GM19023 (cell line): ENCODE measurements at regions not wholly inside any gene's neighbourhood (a gene's known extent, or its start where the extent isn't known, plus 50 kb on each side); places are given as distances from the start of the nearest gene placed in this dataset.

Experiments
- ATAC-seq: cut with Tn5 transposase; IDR thresholded peaks from one replicate; pipeline ENCODE4 v1.9.1; 2021; ENCODE audit warnings: mild to moderate bottlenecking, moderate library complexity; ENCODE audit not compliant: unreplicated experiment

DNA sequence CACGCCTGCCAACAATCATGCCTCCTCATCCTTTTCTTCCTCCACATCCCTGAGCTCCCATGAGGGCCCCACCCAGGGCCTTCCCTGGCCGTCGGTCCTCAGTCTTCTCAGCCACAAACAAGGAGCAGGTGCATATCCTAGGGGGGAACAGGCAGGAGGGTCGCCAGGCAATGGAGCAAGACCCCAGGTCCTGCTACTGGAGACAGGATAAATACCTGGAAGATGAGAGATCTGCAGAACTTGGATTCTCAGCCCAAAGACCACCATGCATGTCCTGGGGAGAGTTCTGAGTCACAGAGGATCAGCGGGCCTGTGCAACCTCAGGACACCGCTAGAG is 344.7 kb upstream of the TSHZ3 start:
- no peak for ATAC-seq

DNA sequence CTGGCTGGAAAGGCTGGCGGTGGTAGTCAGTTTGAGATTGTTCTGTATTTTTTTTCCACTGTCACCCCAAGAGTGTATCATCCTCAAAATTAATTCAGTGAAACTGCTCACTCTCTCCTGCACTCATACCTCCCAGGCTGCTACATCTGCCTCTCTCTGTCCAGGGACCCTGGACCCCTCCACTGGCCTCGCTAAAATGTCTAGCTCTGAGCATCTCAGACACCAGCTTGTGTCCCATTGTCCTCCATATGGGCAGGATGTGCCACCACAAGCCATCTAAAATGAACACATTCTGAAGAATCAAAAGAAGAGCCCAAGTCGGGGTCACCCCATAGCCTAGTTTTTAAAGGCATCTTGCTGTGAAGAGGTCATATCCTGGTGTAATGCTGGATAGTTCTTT is 345.5 kb upstream of the TSHZ3 start:
- no peak for ATAC-seq

- ATAC-seq, result no peak
Observed at GRCh38 chr19:31699421-31699820, 350.2 kb upstream of the TSHZ3 start.

- ATAC-seq, result no peak
Observed at GRCh38 chr19:31701146-31701545, 351.9 kb upstream of the TSHZ3 start.

DNA sequence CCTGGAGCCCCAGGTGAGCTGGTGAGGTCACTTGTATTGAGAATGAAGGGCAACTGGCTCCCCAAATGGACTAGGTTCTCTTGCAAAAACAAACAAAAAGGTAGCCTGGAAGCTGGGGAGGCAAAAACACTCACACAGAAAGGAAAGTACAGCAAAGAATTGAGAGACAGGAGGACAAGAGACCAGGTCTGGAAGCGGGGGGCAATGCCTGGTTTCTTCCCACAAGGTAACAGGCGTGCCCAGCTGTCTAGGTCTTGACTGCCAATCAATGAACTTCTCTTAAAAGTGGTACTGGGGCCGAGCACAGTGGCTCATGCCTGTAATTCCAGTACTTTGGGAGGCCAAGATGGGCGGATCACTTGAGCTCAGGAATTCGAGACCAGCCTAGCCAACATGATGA is 356.4 kb upstream of the TSHZ3 start:
- no peak for ATAC-seq

DNA sequence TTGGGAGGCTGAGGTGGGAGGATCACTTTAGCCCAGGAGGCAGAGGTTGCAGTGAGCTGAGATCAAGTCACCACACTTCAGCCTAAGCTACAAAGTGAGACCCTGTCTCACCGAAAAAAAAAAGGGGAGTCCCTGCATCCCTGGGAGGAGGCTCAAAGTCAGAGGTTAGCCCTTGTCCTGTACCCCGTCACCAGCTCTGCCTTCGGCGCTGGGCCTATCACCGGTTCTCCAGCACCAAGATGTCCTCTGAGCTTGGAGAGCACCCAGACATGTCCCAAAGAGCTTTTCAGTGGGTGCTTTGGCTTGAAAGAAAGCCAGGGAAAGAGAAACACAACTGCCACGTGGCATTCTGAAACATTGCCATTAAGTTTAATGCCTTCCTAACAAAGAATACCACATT is 356.9 kb upstream of the TSHZ3 start:
- no peak for ATAC-seq

DNA sequence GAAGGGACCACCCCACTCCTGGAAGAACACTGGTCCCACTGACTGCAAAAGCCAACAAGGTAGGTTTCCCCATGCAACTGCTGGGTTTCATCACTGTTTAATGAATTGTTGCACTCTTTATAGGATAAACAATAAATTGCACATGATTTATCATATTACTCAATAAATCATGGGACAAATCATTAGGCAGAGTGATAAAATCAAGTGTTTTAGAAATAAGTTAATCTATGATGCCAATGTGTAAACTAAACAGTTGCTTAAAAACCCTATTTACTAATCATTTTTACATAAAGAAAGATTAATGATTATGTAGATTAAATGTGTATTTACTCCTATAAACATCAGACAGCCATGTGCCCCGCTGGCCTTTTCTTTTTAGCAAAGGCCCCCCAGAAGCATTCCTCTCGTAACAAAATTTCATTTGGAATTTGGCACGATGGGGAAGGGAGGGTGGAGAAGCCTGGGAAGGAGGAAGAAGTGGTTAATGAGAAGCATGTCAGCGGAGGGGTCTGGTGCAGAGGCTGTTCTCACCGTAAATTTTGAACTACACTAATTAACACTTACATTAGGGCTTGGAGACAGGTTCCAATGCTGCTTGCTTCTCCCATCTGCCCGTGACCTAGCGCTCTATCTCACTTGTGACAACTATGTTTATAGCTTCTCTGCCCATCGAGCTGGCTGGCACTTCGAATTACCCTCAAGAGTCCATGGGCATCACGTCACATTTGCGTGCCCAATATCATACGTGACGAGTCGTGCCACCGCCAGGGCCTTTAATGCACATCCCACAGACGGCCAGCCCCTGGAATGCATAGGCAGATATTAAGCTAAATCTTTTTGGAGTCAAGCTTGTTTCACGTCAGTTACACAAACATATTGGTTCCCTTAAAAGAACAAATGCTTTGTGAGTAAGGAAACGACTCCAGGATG is 357.7 kb upstream of the TSHZ3 start:
- no peak for ATAC-seq

DNA sequence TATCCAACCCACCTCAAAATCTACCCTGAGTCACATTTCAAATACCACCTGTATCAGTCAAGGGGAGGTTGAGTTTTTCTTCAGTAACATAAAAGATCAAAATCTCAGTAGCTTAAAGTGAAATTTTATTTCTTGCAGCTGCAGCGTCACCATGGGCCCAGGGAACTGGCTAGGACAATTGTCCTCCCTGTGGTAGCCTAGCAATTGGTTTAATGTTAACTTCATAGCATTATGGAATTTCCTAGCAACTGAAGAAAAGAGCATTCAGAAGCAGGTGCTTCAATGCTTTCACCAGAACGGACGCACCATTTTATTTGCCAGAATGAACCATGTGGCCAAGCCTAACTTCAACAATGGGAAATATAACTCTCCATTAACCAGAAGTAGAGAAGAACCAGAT is 359.3 kb upstream of the TSHZ3 start:
- ATAC-seq, result no peak

GRCh38 chr19:31709476-31709875 is 360.2 kb upstream of the TSHZ3 start:
- ATAC-seq, result no peak

GRCh38 chr19:31715249-31715945 is 366.2 kb upstream of the TSHZ3 start:
- ATAC-seq, result no peak

DNA sequence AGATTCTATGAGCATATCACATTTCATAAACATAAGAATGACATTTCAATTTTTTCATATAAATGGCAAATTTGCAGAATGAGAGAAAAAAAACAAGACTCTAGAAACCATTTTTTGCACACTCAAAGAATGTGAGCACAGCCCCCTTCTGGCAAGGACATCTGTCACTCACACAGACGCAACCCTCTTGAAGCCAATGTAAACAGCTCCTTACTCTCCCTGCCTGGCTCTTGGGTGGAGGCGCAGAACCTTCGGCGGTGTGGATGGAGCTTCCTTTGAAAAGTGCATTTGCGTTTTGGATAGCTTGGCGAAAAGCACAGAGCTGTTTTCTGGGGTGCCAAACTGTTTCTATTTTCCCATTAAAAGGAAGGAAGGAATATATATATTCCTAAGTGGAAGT is 367.6 kb upstream of the TSHZ3 start:
- no peak for ATAC-seq

DNA sequence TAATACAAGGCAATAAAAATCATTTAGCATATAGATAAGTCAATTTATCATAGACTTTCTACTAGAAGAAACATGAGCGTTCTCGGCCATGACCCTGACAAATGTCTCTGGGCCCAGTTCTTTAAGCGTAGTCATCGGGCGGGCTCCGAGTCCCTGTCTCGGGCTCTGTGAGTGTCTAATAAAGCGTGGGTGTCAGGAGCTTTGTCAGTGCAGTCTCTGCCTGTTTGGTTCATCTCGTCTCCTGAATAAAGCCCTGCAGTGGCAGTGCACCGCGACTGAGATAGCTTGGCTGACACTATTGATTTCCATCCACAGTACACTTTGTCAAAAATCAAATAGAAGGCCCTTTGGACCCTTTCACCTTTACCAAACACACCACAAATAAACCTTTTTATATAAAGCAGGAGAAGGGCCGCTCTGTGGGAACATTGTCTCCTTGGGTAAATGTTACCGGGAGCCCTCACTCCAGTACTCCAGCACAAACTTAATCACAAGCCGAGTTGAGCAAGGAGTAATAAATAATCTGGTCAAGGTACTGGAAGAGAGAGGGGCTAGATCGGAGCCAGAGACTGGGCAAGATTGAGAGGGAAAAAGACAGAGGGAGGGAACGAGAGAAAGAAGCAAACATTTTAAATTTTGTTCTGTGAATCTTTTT is 368.2 kb upstream of the TSHZ3 start:
- no peak for ATAC-seq

DNA sequence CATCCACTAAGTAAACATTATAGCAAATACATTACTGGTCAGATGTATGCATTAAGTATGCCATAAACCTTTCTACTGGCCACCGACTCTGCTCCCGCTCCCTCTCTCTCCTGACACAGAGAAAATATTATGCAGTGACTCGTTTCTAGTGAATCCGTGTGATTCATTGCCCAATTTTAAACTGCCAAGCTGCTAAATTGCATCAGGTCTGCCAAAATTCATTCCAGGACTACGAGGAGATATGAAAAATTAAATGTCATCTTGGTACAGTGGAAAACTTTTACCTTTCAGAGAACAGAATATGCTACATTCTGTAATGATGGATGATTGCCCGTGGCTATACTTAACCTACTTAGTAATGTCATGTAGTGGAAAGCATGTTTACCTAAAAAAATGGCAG is 368.8 kb upstream of the TSHZ3 start:
- no peak for ATAC-seq

DNA sequence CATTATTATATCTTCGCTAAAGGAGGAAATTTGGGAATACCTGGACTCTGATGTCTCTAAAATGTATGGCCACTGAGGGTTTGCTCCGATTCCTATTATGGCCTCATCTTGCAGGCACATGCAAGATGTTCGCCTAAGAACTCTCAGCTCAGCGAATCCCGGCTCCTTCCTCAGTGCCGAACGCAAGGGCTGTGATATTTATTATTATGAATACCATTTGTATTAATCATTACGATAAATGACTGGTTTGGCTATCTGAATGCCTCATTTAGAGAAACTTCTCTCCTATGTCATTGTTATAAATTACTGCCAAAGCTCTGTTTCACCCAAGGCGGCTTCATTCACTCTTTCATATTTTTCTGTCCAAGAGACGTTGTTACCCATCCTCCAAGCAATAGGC is 369.7 kb upstream of the TSHZ3 start:
- ATAC-seq, result no peak

DNA sequence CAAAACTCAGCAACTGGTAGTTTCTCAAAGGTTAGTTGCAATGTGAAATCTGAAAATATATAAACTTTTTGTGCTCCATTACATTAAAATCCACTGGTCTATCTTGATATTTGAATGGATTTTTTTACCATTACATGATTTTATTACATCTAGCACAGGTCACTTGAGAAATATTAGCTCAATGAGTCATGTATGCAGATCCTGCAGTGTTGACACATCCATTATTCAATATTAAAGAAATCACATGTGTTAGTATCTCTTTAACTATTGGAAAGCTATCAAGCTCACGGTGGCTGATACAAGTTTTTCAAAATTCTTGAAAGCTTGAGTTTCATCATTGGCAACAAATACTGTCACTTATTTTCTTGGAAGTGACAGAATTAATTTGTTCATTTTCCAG is 373.9 kb upstream of the TSHZ3 start:
- no peak for ATAC-seq

GRCh38 chr19:31725051-31725450 is 375.8 kb upstream of the TSHZ3 start:
- ATAC-seq, result no peak

DNA sequence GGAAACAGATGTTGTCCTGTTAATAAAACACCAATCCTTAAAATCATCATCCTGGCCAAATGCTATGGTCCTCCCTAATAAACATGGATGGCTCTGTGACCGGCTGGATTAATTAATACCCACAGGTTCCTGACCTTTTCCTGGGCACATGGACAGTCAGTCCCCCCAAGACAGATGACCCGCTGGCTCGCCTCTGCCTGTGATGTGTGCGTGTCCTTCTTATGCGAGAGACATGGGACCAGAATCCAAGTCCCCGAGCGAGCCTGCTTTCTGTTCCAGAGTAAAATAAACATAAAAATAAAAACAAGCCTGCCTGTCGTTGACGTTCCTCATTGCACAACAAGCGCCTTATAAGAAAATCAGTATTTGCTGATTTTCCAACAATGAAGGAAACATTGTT is 378.3 kb upstream of the TSHZ3 start:
- no peak for ATAC-seq

DNA sequence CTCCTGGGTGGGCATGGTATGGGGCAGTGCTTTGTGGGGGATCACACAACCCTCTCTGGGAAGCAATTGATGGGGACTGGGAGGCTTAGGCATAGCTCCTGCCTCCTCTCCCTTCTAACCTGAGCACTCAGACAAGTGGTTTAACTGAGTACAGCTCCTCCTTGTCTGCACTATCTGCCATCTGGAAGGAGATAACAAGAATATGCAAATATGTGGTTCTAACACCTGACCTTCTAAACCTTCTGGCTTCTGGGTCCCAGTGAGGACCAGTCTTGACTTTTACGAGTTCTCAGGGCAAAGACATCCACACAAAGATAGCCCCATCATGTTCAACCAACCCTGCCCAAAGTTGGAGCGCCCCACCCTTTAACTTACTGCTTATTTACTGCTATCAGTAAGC is 381.0 kb upstream of the TSHZ3 start:
- ATAC-seq, result no peak

GRCh38 chr19:31733591-31733990 is 384.4 kb upstream of the TSHZ3 start:
- ATAC-seq, result no peak

DNA sequence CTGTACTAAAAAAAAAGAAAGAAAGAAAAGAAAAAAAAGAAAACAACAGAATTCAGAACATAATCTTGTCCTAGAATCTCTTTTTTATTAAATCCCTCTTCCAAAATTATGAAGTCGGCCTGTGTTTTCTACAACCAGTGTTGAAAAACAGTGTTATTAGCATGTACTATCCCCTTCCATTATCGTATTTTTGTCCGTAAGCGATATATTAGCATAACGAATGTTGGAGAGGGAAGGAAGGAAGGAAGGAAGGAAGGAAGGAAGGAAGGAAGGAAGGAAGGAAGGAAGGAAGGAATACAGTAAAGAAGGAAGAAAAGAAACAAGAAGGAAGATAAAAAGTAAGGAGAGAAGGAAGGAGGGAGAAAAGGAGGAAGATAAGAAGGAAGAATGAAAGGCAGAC is 393.0 kb upstream of the TSHZ3 start:
- no peak for ATAC-seq

- no peak for ATAC-seq
Observed at GRCh38 chr19:31745731-31746130, 396.5 kb upstream of the TSHZ3 start.

DNA sequence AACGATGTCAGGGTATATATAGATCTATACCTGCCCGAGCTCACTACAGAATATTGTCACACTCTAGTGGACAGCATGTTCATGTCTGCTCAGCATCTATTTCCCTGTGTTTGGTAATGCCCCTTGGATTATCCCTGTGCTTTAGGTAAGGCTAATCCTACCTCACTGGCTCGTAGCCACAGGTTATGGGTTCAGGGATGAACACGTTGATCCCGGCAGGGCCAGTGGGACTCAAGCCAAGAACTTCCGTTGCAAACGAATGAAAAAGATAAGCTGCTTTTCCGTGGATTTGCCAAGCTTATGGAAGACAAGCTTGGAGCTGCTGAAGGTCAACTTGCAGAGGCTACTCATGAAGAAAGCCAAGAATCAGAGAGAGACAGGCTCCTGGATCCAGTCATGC is 400.0 kb upstream of the TSHZ3 start:
- no peak for ATAC-seq
